SK-N-SH (cell line): ENCODE measurements at regions not wholly inside any gene's neighbourhood (a gene's known extent, or its start where the extent isn't known, plus 50 kb on each side); places are given as distances from the start of the nearest gene placed in this dataset.
"Not testable (repeated sequence)": the region's sequence is repeated elsewhere in the genome, so short reads cannot be mapped to it uniquely, and the experiment has no call there.

ENCODE experiments used
- CTCF ChIA-PET: fragments of 300-600, 350-600 bp; formaldehyde crosslinking; extraction: SDS; loops from one replicate; lab custom pipeline; 2021; lab: Yijun Ruan, JAX
- POLR2A ChIA-PET: fragments of 350-600 bp; sonication (Branson Sonifier 250); formaldehyde crosslinking; extraction: SDS; loops from one replicate; lab custom pipeline; 2020; ENCODE audit warnings: antibody characterized with exemption, inconsistent platforms; lab: Yijun Ruan, JAX
- DNase-seq: peaks from one replicate; pipeline ENCODE4 v3.0.0; 2012
- H2AFZ ChIP-seq: fragments of 200-600 bp; sonication (generic); 2 replicates; pipeline ENCODE4 v1.8.1; 2016; ENCODE audit warnings: antibody characterized with exemption, mild to moderate bottlenecking, low read depth
- H3F3A ChIP-seq: fragments of 200-600 bp; sonication (generic); replicated peaks from 2 replicates; pipeline ENCODE3; 2016; ENCODE audit warnings: antibody characterized with exemption, mild to moderate bottlenecking; ENCODE audit not compliant: insufficient read depth
- H3K27ac ChIP-seq, 2 experiments: fragments of 200-500 bp in 1 of 2; fragments of 200-600 bp in 1 of 2; sonication (Bioruptor generic) in 1 of 2; sonication (generic), shearing (Covaris generic) in 1 of 2; 2 replicates each; pipeline versions ENCODE4 v1.5.1 to v1.6.1; 2014 to 2016; ENCODE audit warnings: low read depth in 2 of 2, inconsistent platforms in 1 of 2, low read length in 1 of 2, mild to moderate bottlenecking in 1 of 2, mixed read lengths in 1 of 2
- H3K27me3 ChIP-seq: fragments of 200-600 bp; sonication (generic), shearing (Covaris generic); 2 replicates; pipeline ENCODE4 v1.6.1; 2016; ENCODE audit warnings: mixed run types; ENCODE audit not compliant: insufficient read depth
- H3K36me3 ChIP-seq, 2 experiments: fragments of 200-500 bp in 1 of 2; fragments of 200-600 bp in 1 of 2; sonication (Bioruptor generic) in 1 of 2; sonication (generic) in 1 of 2; replicated peaks in 1 of 2; 2 replicates each; pipeline versions ENCODE3 to v1.5.1; 2014 to 2016; ENCODE audit warnings: low read length in 1 of 2, mild to moderate bottlenecking in 1 of 2; ENCODE audit not compliant: insufficient read depth in 2 of 2, control insufficient read depth in 1 of 2
- H3K4me1 ChIP-seq, 2 experiments: fragments of 200-500 bp in 1 of 2; fragments of 200-600 bp in 1 of 2; sonication (Bioruptor generic) in 1 of 2; sonication (generic), shearing (Covaris generic) in 1 of 2; 2 replicates each; pipeline versions ENCODE4 v1.5.1 to v1.6.1; 2014 to 2016; ENCODE audit warnings: low read depth in 1 of 2, low read length in 1 of 2, mixed run types in 1 of 2; ENCODE audit not compliant: insufficient read depth in 2 of 2, control insufficient read depth in 1 of 2
- H3K4me2 ChIP-seq: fragments of 200-600 bp; sonication (generic), shearing (Covaris generic); 2 replicates; pipeline ENCODE4 v1.6.1; 2017; ENCODE audit warnings: mixed run types
- H3K4me3 ChIP-seq, 2 experiments: fragments of 200-500 bp in 1 of 2; fragments of 200-600 bp in 1 of 2; sonication (Bioruptor generic) in 1 of 2; sonication (generic), shearing (Covaris generic) in 1 of 2; 2 replicates each; pipeline versions ENCODE4 v1.5.1 to v1.8.1; 2014 to 2016; ENCODE audit warnings: low read depth in 2 of 2, inconsistent platforms in 1 of 2, low read length in 1 of 2, mild to moderate bottlenecking in 1 of 2, mixed read lengths in 1 of 2, moderate library complexity in 1 of 2
- H3K79me2 ChIP-seq: fragments of 200-600 bp; sonication (generic); 2 replicates; pipeline ENCODE4 v1.8.1; 2017; ENCODE audit warnings: mild to moderate bottlenecking; ENCODE audit not compliant: insufficient read depth
- H3K9ac ChIP-seq: fragments of 200-600 bp; sonication (generic); 2 replicates; pipeline ENCODE4 v1.6.1; 2017; ENCODE audit warnings: mixed run types
- H3K9me2 ChIP-seq: fragments of 200-600 bp; sonication (generic); 2 replicates; pipeline ENCODE4 v1.6.1; 2017; ENCODE audit warnings: mixed run types
- H3K9me3 ChIP-seq: fragments of 200-600 bp; sonication (generic); 2 replicates; pipeline ENCODE4 v1.6.1; 2017; ENCODE audit warnings: mixed run types, mild to moderate bottlenecking, moderate library complexity
- H4K20me1 ChIP-seq: fragments of 200-600 bp; sonication (generic); 2 replicates; pipeline ENCODE4 v1.6.1; 2017; ENCODE audit warnings: mild to moderate bottlenecking, mixed run types; ENCODE audit not compliant: insufficient read depth
- CHD2 ChIP-seq: fragments of 150-350 bp; IDR thresholded peaks from 2 replicates; pipeline ENCODE4 v1.6.1; 2018; ENCODE audit warnings: low read length; ENCODE audit not compliant: partially characterized antibody
- GATA2 ChIP-seq: sonication (generic); formaldehyde crosslinking; IDR thresholded peaks from 2 replicates; pipeline ENCODE4 v1.5.0; 2020; ENCODE audit warnings: mild to moderate bottlenecking, missing genetic modification reagents
- JUND ChIP-seq: IDR thresholded peaks from 2 replicates; pipeline ENCODE4 v1.4.0; 2012
- MXI1 ChIP-seq: IDR thresholded peaks from 2 replicates; pipeline ENCODE4 v1.6.1; 2012; ENCODE audit warnings: mild to moderate bottlenecking, low read depth, low read length, improper control_type of control experiment
- POLR2AphosphoS5 ChIP-seq: IDR thresholded peaks from 2 replicates; pipeline ENCODE4 v1.6.1; 2012; ENCODE audit warnings: low read depth, low read length
- RCOR1 ChIP-seq: fragments of 150-350 bp; IDR thresholded peaks from 2 replicates; pipeline ENCODE4 v1.6.1; 2017; ENCODE audit warnings: antibody characterized with exemption, low read length
- RXRA ChIP-seq: IDR thresholded peaks from 2 replicates; pipeline ENCODE4 v1.4.0; 2012; ENCODE audit warnings: low read depth, mild to moderate bottlenecking, borderline replicate concordance
- SMC3 ChIP-seq: IDR thresholded peaks from 2 replicates; pipeline ENCODE4 v1.6.1; 2012; ENCODE audit warnings: low read depth, low read length, improper control_type of control experiment
- TAF1 ChIP-seq: IDR thresholded peaks from 2 replicates; pipeline ENCODE4 v1.6.1; 2012; ENCODE audit warnings: low read depth, mild to moderate bottlenecking, low read length, moderate library complexity, borderline replicate concordance
- TCF12 ChIP-seq: IDR thresholded peaks from 2 replicates; pipeline ENCODE4 v1.4.0; 2012
- WGBS: methylation state at CpG from one replicate; pipeline ENCODE4 v1.1.6; 2017; ENCODE audit warnings: low lambda C conversion rate; 5-methylcytosine and 5-hydroxymethylcytosine counted together
- TF ChIP-seq, protein P1 (sequence below): IDR thresholded peaks from 2 replicates; pipeline ENCODE4 v1.4.0; 2012; ENCODE audit warnings: low read depth, borderline replicate concordance
- TF ChIP-seq, protein P2 (sequence below): fragments of 200-600 bp; sonication (generic); IDR thresholded peaks from 2 replicates; pipeline ENCODE4 v1.6.1; 2017; ENCODE audit warnings: antibody characterized with exemption, mild to moderate bottlenecking, moderate library complexity
- TF ChIP-seq, protein P3 (sequence below): fragments of 150-350 bp; IDR thresholded peaks from 2 replicates; pipeline ENCODE4 v1.6.1; 2017; ENCODE audit warnings: antibody characterized with exemption, low read length, low read depth, borderline replicate concordance

DNA sequence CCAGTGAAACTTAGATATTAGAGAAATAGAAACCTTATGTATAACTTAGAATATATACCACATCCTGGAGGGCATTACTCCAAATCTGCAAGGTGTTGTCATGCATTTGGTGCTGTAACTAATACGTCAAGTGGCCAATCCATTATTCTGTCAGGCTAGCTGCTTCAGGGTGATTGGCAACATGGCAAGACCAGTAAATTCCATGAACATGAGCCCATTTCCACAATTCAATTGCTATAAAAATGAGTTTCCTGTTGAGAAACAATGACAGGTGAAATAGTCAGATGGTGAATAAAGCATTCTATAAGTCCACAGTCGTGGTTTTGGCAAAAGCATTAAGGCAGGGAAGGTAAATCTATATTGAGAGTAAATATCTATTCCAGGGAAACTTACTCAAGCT, 566.0 kb downstream of the ADGRL2 start:
- Histone ChIP-seq H4K20me1 (no peaks in the 10 kb centered on the region), H3F3A (no peaks in the 10 kb centered on the region), H3K9me3 (no peaks in the 10 kb centered on the region), H3K4me2 (no peak overlapping the region), H3K27ac (no peak overlapping the region), H2AFZ (no peak overlapping the region), H3K79me2 (no peaks in the 10 kb centered on the region), H3K4me3 (no peak overlapping the region), H3K36me3 (no peaks in the 10 kb centered on the region), H3K27me3 (no peaks in the 10 kb centered on the region), H3K4me1 (no peaks in the 10 kb centered on the region), H3K9me2 (no peaks in the 10 kb centered on the region), H3K9ac (no peak overlapping the region)
- WGBS = 49% methylated on average over 2 of the region's 2 CpGs
- ChIA-PET POLR2A (no interaction called here), CTCF (interaction anchor here (0.6 kb wide), 1 partner anchor 68 kb away, joined by 3 read pairs; no protein-coding TSS in a partner anchor)
- DNase-seq = no peak
- TF ChIP-seq TAF1 (no peak), SMC3 (no peak), RXRA (no peak), JUND (no peak), TCF12 (no peak), CHD2 (no peak), POLR2AphosphoS5 (no peak), MXI1 (no peak), RCOR1 (no peak), GATA2 (CRISPR knock-in tag) (no peak)
- TF ChIP-seq, protein P1, sequence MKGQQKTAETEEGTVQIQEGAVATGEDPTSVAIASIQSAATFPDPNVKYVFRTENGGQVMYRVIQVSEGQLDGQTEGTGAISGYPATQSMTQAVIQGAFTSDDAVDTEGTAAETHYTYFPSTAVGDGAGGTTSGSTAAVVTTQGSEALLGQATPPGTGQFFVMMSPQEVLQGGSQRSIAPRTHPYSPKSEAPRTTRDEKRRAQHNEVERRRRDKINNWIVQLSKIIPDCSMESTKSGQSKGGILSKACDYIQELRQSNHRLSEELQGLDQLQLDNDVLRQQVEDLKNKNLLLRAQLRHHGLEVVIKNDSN = no peak
- TF ChIP-seq, protein P2, sequence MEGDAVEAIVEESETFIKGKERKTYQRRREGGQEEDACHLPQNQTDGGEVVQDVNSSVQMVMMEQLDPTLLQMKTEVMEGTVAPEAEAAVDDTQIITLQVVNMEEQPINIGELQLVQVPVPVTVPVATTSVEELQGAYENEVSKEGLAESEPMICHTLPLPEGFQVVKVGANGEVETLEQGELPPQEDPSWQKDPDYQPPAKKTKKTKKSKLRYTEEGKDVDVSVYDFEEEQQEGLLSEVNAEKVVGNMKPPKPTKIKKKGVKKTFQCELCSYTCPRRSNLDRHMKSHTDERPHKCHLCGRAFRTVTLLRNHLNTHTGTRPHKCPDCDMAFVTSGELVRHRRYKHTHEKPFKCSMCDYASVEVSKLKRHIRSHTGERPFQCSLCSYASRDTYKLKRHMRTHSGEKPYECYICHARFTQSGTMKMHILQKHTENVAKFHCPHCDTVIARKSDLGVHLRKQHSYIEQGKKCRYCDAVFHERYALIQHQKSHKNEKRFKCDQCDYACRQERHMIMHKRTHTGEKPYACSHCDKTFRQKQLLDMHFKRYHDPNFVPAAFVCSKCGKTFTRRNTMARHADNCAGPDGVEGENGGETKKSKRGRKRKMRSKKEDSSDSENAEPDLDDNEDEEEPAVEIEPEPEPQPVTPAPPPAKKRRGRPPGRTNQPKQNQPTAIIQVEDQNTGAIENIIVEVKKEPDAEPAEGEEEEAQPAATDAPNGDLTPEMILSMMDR = no peak
- TF ChIP-seq, protein P3, sequence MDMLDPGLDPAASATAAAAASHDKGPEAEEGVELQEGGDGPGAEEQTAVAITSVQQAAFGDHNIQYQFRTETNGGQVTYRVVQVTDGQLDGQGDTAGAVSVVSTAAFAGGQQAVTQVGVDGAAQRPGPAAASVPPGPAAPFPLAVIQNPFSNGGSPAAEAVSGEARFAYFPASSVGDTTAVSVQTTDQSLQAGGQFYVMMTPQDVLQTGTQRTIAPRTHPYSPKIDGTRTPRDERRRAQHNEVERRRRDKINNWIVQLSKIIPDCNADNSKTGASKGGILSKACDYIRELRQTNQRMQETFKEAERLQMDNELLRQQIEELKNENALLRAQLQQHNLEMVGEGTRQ = no peak

DNA sequence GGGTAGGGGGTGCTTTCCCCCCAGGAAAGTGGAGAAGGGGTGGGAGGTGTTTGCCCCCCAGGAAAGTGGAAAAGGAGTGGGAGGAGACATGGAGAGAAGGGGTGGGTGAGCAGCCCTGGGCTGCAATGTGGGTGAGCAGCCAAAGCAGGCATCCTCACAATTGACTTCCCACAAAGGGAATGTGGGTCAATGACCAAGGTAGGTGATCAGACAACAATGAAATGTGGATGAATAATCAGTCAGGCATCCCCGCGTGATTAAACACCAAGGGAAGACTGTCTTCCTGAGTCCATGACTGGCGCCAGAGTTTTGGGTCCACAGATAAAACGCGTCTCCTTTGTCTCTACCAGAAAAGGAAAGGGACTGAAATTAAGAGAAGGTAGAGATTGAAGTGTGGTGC, 558.8 kb downstream of the ADGRL2 start:
- DNase-seq, H3K27ac ChIP-seq, POLR2A ChIA-PET, H3K4me1 ChIP-seq, H3K4me3 ChIP-seq, H3K9me2 ChIP-seq, H2AFZ ChIP-seq, H3K9me3 ChIP-seq, H3K4me2 ChIP-seq, CTCF ChIA-PET, H3F3A ChIP-seq, H3K36me3 ChIP-seq, H3K9ac ChIP-seq, H3K79me2 ChIP-seq, H4K20me1 ChIP-seq, H3K27me3 ChIP-seq: not testable (repeated sequence)
- 79% methylated on average over 5 of the region's 5 CpGs for WGBS

DNA sequence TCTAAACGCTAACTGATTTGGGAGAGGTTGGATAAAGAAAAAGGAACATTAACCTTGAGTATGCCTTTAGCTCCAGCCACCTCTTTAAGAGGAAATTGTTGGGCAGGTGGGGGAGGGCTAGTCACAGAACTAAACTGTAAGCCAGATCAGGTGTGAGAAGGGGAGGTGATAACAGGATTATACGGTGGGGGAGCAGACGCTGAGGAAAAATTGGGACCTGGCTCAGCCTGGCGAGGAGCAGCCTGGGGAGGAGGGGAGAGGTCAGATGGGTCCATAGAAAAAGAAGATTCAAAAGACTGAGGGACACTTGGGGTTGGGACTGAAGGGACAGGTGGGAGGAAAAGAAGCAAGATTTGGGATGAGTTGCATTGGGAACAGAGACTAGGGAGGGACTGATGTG, 558.0 kb downstream of the ADGRL2 start:
- H3K79me2 ChIP-seq, H4K20me1 ChIP-seq, H3K9me3 ChIP-seq, CTCF ChIA-PET, H3K9me2 ChIP-seq, H3K4me2 ChIP-seq, DNase-seq, POLR2A ChIA-PET, H2AFZ ChIP-seq, H3K4me3 ChIP-seq, H3K36me3 ChIP-seq, H3K9ac ChIP-seq, H3K4me1 ChIP-seq, H3K27me3 ChIP-seq, H3K27ac ChIP-seq, H3F3A ChIP-seq: not testable (repeated sequence)
- WGBS = 63% methylated on average over 4 of the region's 4 CpGs

DNA sequence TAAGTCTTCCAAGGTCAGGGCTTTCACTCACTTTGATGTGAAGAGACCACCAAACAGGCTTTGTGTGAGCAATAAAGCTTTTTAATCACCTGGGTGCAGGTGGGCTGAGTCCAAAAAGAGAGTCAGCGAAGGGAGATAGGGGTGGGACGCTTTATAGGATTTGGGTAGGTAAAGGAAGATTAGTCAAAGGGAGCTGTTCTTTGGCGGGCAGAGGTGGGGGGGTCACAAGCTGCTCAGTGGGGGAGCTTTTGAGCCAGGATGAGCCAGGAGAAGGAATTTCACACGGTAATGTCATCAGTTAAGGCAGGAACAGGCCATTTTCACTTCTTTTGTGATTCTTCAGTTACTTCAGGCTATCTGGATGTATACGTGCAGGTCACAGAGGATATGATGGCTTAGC, 553.8 kb downstream of the ADGRL2 start:
- H3K4me3 ChIP-seq, H3K27me3 ChIP-seq, H2AFZ ChIP-seq, H3K27ac ChIP-seq, CTCF ChIA-PET, H3K36me3 ChIP-seq, H3K79me2 ChIP-seq, H3K9me2 ChIP-seq, H3K4me2 ChIP-seq, POLR2A ChIA-PET, H3K9me3 ChIP-seq, H3K9ac ChIP-seq, DNase-seq, H4K20me1 ChIP-seq, H3K4me1 ChIP-seq, H3F3A ChIP-seq: not testable (repeated sequence)
- 37% methylated on average over 5 of the region's 5 CpGs for WGBS
